H1 (cell line): ENCODE measurements at regions not wholly inside any gene's neighbourhood (a gene's known extent, or its start where the extent isn't known, plus 50 kb on each side); places are given as distances from the start of the nearest gene placed in this dataset.

ENCODE experiments used
- CTCF ChIP-seq, 3 experiments: IDR thresholded peaks; 1 replicate in 2 of 3; 2 replicates in 1 of 3; pipeline versions ENCODE4 v1.5.1 to v1.6.1; 2011; ENCODE audit warnings: low read length in 3 of 3, mild to moderate bottlenecking in 3 of 3, inconsistent platforms in 2 of 3, low read depth in 1 of 3, moderate library complexity in 1 of 3; ENCODE audit not compliant: insufficient read depth in 1 of 3; ENCODE audit errors: control extremely low read depth in 1 of 3
- TF ChIP-seq, protein P1 (sequence below): IDR thresholded peaks from 2 replicates; pipeline ENCODE4 v1.6.1; 2012; ENCODE audit warnings: inconsistent platforms

GRCh38 chr6:23180504-23181293 lies 611.3 kb downstream of the HDGFL1 start:
- TF ChIP-seq CTCF (IDR thresholded peaks at IDR 0.05; ENCODE audit: control extremely low read depth in 1 of 3, insufficient read depth in 1 of 3, low read depth in 1 of 3, low read length in 3 of 3): no peak
- TF ChIP-seq, protein P1, sequence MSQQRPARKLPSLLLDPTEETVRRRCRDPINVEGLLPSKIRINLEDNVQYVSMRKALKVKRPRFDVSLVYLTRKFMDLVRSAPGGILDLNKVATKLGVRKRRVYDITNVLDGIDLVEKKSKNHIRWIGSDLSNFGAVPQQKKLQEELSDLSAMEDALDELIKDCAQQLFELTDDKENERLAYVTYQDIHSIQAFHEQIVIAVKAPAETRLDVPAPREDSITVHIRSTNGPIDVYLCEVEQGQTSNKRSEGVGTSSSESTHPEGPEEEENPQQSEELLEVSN: no peak
